A673 (cell line): ENCODE measurements at regions not wholly inside any gene's neighbourhood (a gene's known extent, or its start where the extent isn't known, plus 50 kb on each side); places are given as distances from the start of the nearest gene placed in this dataset.

Experiments used
- BruUV-seq: library from RNA; stranded (reverse); fragments of 400-500 nt; replicated peaks from 2 replicates; lab custom pipeline; 2021; lab: Mats Ljungman, UMichigan
- CTCF ChIA-PET: fragments of 300-600 bp; sonication (Branson Sonifier 250); formaldehyde crosslinking; loops from one replicate; lab custom pipeline; 2022; ENCODE audit warnings: antibody characterized with exemption; lab: Charles Lee
- POLR2A ChIA-PET: fragments of 300-600 bp; sonication (Branson Sonifier 250); formaldehyde crosslinking; loops from one replicate; lab custom pipeline; 2022; ENCODE audit warnings: antibody characterized with exemption; ENCODE audit not compliant: low non-redundant PET; lab: Charles Lee
- DNase-seq: peaks from one replicate; pipeline ENCODE4 v3.0.0-alpha.2; 2015; ENCODE audit warnings: low spot score
- H3K27ac ChIP-seq: fragments of 200-600 bp; sonication (generic); 2 replicates; pipeline ENCODE4 v1.5.1; 2016; ENCODE audit warnings: mixed run types, low read depth, mild to moderate bottlenecking, mixed read lengths, antibody characterized with exemption, low read length; ENCODE audit not compliant: poor library complexity, severe bottlenecking
- H3K27me3 ChIP-seq: fragments of 200-600 bp; sonication (generic); replicated peaks from 2 replicates; pipeline ENCODE4 v1.6.1; 2017; ENCODE audit warnings: mixed run types, low read depth, mild to moderate bottlenecking, mixed read lengths, antibody characterized with exemption, low read length; ENCODE audit not compliant: insufficient read depth, poor library complexity
- H3K36me3 ChIP-seq: fragments of 200-600 bp; sonication (generic); 2 replicates; pipeline ENCODE4 v1.6.1; 2016; ENCODE audit warnings: mixed run types, mild to moderate bottlenecking, mixed read lengths, antibody characterized with exemption, low read length; ENCODE audit not compliant: insufficient read depth, poor library complexity, severe bottlenecking
- H3K4me1 ChIP-seq: fragments of 200-600 bp; sonication (generic); 2 replicates; pipeline ENCODE4 v1.6.1; 2017; ENCODE audit warnings: mixed run types, mild to moderate bottlenecking, mixed read lengths, antibody characterized with exemption, low read length; ENCODE audit not compliant: insufficient read depth, poor library complexity, severe bottlenecking
- H3K4me3 ChIP-seq: fragments of 200-600 bp; sonication (generic); 2 replicates; pipeline ENCODE4 v1.5.1; 2016; ENCODE audit warnings: low read depth, mixed run types, mild to moderate bottlenecking, mixed read lengths, low read length; ENCODE audit not compliant: poor library complexity, severe bottlenecking
- H3K9me3 ChIP-seq: fragments of 200-600 bp; sonication (generic); 2 replicates; pipeline ENCODE4 v1.6.1; 2016; ENCODE audit warnings: mixed run types, low read depth, mild to moderate bottlenecking, mixed read lengths, antibody characterized with exemption, low read length; ENCODE audit not compliant: poor library complexity, severe bottlenecking
- EZH2 ChIP-seq: fragments of 200-600 bp; sonication (generic); IDR thresholded peaks from 2 replicates; pipeline ENCODE4 v1.6.1; 2017; ENCODE audit warnings: borderline replicate concordance, low read depth, mild to moderate bottlenecking, mixed read lengths, antibody characterized with exemption, low read length; ENCODE audit not compliant: poor library complexity, severe bottlenecking
- intact Hi-C: fragments of 100-400 bp; cut with micrococcal nuclease; formaldehyde crosslinking; loops from one replicate; pipeline ENCODE4 v1.10.0; 2022; ENCODE audit not compliant: unreplicated experiment
- TF ChIP-seq, protein P1 (sequence below): fragments of 300-800, 200-600 bp; sonication (generic); conservative IDR thresholded peaks from 2 replicates; pipeline ENCODE4 v1.5.1; 2017; ENCODE audit warnings: low read depth, mild to moderate bottlenecking, antibody characterized with exemption, low read length, moderate library complexity, mixed read lengths

DNA sequence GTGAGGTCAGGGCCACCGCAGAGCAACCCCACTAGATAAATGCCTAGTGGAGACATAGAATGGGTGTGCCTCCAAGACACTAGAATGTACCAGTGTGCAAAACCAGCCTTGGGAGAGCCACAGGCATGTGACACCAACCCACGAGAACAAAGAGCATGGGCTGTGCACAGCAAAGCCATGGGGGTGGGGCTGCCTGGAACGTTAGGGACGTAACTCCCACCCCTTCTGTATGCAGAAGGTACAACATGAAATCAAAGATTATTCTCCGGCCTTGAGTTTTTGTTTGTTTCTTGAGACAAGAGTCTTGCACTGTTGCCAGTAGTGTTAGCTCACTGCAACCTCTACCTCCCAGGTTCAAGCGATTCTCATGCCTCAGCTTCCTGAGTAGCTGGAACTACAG, 99.5 kb downstream of the MID1IP1 start:
- no TSS peak for BruUV-seq
- ChIA-PET CTCF (no interaction called here), POLR2A (no interaction called here)
- TF ChIP-seq, protein P1, sequence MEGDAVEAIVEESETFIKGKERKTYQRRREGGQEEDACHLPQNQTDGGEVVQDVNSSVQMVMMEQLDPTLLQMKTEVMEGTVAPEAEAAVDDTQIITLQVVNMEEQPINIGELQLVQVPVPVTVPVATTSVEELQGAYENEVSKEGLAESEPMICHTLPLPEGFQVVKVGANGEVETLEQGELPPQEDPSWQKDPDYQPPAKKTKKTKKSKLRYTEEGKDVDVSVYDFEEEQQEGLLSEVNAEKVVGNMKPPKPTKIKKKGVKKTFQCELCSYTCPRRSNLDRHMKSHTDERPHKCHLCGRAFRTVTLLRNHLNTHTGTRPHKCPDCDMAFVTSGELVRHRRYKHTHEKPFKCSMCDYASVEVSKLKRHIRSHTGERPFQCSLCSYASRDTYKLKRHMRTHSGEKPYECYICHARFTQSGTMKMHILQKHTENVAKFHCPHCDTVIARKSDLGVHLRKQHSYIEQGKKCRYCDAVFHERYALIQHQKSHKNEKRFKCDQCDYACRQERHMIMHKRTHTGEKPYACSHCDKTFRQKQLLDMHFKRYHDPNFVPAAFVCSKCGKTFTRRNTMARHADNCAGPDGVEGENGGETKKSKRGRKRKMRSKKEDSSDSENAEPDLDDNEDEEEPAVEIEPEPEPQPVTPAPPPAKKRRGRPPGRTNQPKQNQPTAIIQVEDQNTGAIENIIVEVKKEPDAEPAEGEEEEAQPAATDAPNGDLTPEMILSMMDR = no peak
- no peak for TF ChIP-seq EZH2
- H3K4me1 ChIP-seq = no peaks in the 10 kb centered on the region
- H3K4me3 ChIP-seq = no peak overlapping the region
- H3K27ac ChIP-seq = no peak overlapping the region
- H3K27me3 ChIP-seq = no peaks in the 10 kb centered on the region
- intact Hi-C loops = no loop called here
- no peaks in the 10 kb centered on the region for H3K36me3 ChIP-seq
- H3K9me3 ChIP-seq = no peaks in the 10 kb centered on the region
- no peak for DNase-seq

DNA sequence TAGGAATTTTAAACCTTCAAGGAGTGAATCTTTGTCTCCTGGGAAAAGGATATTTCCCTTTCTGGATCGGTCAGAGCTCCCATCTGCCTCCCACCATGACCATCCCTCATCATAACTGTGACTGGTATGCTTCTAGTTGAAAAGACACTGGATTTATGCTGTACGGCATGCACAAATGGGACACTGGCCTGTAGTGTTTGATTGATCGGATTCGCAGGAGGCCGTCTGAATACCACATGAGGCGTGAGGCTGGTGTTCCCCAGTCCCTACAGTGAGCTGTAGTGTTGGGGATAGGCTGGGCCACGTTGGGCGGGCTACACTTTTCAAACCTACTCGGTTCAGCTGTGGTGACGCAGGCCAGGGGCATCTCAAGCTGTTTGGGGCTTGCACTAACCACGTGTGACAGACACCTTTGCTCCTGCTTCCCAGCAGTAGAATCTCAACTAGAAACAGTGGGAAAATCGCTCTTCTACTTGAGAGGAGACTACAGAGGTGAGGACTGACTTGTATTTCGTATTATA, 101.8 kb downstream of the MID1IP1 start:
- no peaks in the 10 kb centered on the region for H3K27me3 ChIP-seq
- intact Hi-C loops = no loop called here
- no peak for DNase-seq
- CTCF ChIA-PET = no interaction called here
- BruUV-seq = no TSS peak
- no peaks in the 10 kb centered on the region for H3K36me3 ChIP-seq
- H3K4me3 ChIP-seq = no peak overlapping the region
- H3K9me3 ChIP-seq = no peaks in the 10 kb centered on the region
- no peak overlapping the region for H3K27ac ChIP-seq
- POLR2A ChIA-PET = no interaction called here
- TF ChIP-seq EZH2 = no peak
- TF ChIP-seq, protein P1 = no peak
- H3K4me1 ChIP-seq = no peaks in the 10 kb centered on the region

DNA sequence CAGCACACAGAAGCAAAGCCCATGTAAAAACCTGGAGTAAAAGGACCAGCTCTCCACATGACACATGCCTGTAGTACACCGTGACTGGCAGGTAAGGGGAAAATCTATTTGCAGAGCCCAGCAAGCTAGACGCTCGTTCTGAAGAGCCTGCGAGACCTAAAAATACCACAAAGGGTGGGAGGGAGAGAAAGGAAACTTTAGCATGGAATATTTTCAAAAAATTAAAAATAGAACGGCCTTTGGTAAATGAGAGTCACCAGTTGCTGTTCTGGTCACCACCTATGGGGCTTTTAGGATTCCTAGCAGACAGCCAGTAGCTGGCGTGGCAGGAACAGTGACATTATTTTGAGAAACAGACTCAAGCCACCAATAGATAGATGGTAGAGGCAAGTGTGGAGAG, 115.5 kb downstream of the MID1IP1 start:
- BruUV-seq = no TSS peak
- ChIA-PET CTCF (no interaction called here), POLR2A (no interaction called here)
- Histone ChIP-seq H3K36me3 (no peaks in the 10 kb centered on the region), H3K27ac (no peak overlapping the region), H3K9me3 (no peaks in the 10 kb centered on the region), H3K27me3 (no peaks in the 10 kb centered on the region), H3K4me1 (no peaks in the 10 kb centered on the region), H3K4me3 (no peak overlapping the region)
- intact Hi-C loops = no loop called here
- no peak for TF ChIP-seq EZH2
- TF ChIP-seq, protein P1 = no peak
- no peak for DNase-seq
